ENCODE measurements at regions not wholly inside any gene's neighbourhood (a gene's known extent, or its start where the extent isn't known, plus 50 kb on each side); places are given as distances from the start of the nearest gene placed in this dataset.

DNA sequence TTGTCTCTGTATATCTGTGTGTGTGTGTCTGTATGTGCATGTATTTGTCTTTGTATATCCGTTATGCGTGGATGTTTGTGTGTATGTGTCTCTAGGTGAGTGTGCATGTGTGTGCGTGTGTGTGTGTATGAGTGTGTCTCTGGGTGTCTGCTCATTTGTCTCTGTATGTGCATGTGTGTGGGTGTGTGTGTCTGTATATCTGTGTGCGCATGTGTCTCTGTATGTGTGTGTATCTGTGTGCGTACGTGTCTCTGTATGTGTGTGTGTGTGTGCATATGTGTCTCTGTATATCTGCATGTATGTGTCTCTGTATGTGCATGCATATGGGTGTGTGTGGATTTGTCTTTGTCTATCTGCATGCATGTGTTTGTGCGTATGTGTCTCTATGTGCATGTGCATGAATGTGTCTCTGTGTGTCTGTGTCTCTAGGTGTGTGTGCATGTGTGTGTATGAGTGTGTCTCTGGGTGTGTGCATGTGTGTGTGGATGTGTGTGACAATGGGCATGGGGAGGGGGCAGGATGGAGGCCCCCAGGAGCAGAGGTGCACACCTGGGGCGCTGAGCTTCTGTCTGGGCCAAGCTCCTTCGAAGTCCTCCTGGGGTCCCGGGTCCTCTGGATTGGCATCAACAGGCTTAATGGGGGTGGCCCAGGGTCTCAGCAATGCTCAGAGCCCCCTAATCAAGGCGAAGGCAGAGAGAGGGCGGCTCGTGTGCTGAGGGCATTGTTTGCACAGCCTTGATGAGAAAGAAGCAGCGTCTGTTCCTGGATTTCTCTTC is 373.4 kb upstream of the IRX4 start:
- Histone ChIP-seq H3K4me3 (no peak overlapping the region), H3K4me1 (no peaks in the 10 kb centered on the region), H3K36me3 (no peaks in the 10 kb centered on the region), H3K27me3 (ENCODE audit: low read depth) (peaks cover 49% of the 10 kb centered on the region), H3K9me3 (replicated peaks) (no peaks in the 10 kb centered on the region), H3K27ac (replicated peaks) (no peak overlapping the region)
- intact Hi-C loops (cut with micrococcal nuclease): no loop called here
- TF ChIP-seq, protein P1, sequence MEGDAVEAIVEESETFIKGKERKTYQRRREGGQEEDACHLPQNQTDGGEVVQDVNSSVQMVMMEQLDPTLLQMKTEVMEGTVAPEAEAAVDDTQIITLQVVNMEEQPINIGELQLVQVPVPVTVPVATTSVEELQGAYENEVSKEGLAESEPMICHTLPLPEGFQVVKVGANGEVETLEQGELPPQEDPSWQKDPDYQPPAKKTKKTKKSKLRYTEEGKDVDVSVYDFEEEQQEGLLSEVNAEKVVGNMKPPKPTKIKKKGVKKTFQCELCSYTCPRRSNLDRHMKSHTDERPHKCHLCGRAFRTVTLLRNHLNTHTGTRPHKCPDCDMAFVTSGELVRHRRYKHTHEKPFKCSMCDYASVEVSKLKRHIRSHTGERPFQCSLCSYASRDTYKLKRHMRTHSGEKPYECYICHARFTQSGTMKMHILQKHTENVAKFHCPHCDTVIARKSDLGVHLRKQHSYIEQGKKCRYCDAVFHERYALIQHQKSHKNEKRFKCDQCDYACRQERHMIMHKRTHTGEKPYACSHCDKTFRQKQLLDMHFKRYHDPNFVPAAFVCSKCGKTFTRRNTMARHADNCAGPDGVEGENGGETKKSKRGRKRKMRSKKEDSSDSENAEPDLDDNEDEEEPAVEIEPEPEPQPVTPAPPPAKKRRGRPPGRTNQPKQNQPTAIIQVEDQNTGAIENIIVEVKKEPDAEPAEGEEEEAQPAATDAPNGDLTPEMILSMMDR (IDR thresholded peaks at IDR 0.05; ENCODE audit: borderline replicate concordance): no peak
- DNase-seq: no peak

DNA sequence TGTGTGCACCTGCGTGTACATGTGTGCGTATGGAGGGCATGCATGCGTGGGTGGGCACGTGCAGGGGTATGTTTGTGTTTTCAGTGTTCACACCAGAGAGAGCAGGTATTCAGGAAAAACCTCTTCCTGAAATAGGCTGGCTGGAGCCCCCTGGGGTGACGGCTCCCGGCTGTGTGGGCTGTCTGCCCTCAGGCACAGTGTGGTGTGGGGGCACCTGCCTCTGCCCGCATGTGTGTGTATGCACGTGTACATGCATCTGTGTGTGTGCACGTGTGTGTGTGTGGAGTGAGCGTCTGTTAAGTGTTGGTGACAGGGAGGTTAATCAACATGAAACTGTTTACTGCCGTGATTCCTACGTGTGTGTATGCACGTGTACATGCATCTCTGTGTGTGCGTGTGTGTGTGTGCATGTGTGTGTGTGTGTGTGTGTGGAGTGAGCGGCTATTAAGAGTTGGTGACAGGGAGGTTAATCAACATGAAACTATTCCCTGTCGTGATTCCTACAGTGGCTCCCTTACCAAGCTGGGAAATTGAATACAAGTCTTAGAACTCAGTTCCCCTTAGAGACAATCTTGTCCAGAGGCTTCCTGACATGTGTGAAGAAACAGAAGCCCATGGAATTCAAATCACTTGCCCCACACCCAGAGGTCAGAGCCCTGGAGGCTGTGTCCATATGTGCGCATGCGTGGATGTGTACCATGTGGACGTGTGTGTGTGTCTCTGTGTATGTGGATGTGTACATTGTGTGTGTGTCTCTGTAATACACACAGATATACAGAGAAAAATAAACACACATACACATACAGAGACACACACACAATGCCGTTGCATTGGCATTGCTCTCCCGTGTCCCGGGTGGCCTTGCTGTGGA is 372.4 kb upstream of the IRX4 start:
- Histone ChIP-seq H3K36me3 (no peaks in the 10 kb centered on the region), H3K27me3 (ENCODE audit: low read depth) (peaks cover 46% of the 10 kb centered on the region), H3K27ac (replicated peaks) (no peak overlapping the region), H3K9me3 (replicated peaks) (no peaks in the 10 kb centered on the region), H3K4me3 (no peak overlapping the region), H3K4me1 (no peaks in the 10 kb centered on the region)
- TF ChIP-seq, protein P1 (IDR thresholded peaks at IDR 0.05; ENCODE audit: borderline replicate concordance): no peak
- intact Hi-C loops (cut with micrococcal nuclease): no loop called here
- DNase-seq: no peak

DNA sequence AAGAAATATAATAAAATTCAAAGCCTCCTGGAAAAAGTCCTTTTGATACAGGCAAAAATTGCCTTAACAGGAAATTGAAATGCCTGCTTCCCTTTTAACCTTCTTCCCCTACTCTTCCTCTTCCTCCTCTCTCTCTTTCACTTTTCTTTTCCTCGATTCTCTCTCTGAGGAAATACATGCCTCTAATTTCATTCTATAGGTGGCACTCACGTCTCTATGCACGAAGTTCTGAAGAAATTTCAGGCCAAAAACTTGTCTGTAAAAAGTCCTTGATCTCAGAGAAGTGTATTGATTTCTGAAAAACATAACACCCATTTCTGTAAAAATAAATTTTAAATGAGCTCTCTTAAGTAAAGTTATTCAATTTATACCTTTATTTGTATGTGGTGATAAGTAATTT is 371.7 kb upstream of the IRX4 start:
- TF ChIP-seq, protein P1 (IDR thresholded peaks at IDR 0.05; ENCODE audit: borderline replicate concordance): no peak
- H3K27ac ChIP-seq (replicated peaks): no peak overlapping the region
- H3K4me3 ChIP-seq: no peak overlapping the region
- H3K27me3 ChIP-seq (ENCODE audit: low read depth): peaks cover 46% of the 10 kb centered on the region
- no peaks in the 10 kb centered on the region for H3K4me1 ChIP-seq
- H3K36me3 ChIP-seq: no peaks in the 10 kb centered on the region
- no peak for DNase-seq
- H3K9me3 ChIP-seq (replicated peaks): no peaks in the 10 kb centered on the region
- intact Hi-C loops (cut with micrococcal nuclease): no loop called here

DNA sequence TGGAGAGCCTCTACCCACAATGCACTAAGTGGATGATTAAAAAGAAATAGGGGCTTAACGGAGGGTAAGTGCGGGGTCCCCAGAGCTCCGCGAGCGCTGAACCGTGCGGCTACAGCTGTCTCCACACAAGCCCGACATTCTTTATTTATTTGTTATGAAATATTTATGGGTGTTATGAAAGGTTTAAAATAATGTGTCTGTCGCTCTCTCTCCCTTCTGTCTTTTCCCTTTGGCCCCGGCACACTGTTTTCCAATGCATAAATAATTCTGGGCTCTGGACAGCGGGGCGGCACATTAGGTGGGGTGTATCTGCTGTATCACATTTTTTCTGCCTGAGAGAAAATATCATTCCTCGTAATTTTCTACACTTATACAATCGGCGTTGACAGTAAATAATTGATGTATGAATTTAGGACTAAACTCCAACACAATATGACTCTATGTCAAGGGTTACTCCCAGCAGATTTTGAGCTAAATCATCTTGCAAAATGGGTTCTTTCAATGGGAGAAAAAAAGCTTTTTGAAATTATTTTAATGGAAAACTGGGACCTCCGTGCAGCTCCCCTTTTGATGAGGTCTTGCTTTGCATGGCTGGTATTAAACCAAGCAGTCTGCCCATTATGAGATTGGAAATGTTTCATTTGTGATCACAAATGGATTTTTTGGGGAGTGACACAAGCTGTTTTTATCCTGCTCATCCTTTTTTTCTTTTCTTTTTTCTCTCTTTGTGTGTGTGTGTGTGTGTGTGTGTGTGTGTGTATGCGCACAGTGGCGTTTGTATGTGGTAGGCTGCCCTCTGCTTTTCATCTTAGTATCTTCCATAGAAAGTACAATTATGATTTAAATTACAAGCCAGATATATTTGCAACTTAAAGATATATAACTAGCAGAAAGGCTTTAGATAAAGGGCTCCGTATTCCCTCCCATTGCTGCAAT is 370.6 kb upstream of the IRX4 start:
- no peak for DNase-seq
- no peaks in the 10 kb centered on the region for H3K4me1 ChIP-seq
- intact Hi-C loops (cut with micrococcal nuclease): no loop called here
- no peaks in the 10 kb centered on the region for H3K36me3 ChIP-seq
- peaks cover 50% of the 10 kb centered on the region for H3K27me3 ChIP-seq (ENCODE audit: low read depth)
- TF ChIP-seq, protein P1 (IDR thresholded peaks at IDR 0.05; ENCODE audit: borderline replicate concordance): no peak
- H3K4me3 ChIP-seq: no peak overlapping the region
- no peaks in the 10 kb centered on the region for H3K9me3 ChIP-seq (replicated peaks)
- H3K27ac ChIP-seq (replicated peaks): no peak overlapping the region

DNA sequence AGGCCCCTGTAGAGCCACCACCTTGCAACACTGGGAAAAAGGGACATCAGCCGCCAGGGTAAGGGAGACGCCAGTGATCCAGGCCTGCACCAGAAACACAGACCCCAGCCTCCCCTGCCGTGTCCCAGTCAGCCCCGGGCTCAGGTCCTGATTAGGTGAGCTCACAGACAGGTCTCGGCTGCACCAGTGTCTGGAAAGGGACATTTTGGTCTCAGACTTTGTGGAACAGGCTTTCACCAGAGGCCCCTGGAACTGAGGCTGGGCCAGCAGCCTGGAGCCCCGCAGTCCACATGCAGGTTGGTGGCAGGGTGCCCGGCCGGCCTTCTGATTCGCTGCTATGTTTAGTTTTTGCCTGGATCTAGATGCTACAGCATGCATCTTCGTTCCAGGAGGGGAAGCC is 369.0 kb upstream of the IRX4 start:
- Histone ChIP-seq H3K27ac (replicated peaks) (no peak overlapping the region), H3K4me3 (no peak overlapping the region), H3K4me1 (no peaks in the 10 kb centered on the region), H3K27me3 (ENCODE audit: low read depth) (peaks cover 42% of the 10 kb centered on the region), H3K36me3 (no peaks in the 10 kb centered on the region), H3K9me3 (replicated peaks) (peaks cover 15% of the 10 kb centered on the region)
- TF ChIP-seq, protein P1 (IDR thresholded peaks at IDR 0.05; ENCODE audit: borderline replicate concordance): no peak
- intact Hi-C loops (cut with micrococcal nuclease): no loop called here
- no peak for DNase-seq

Measured in left ventricle myocardium inferior (tissue), 1 donor.